CD4-positive, alpha-beta T cell (primary cell): ENCODE measurements at regions not wholly inside any gene's neighbourhood (a gene's known extent, or its start where the extent isn't known, plus 50 kb on each side); places are given as distances from the start of the nearest gene placed in this dataset.
"Not testable (repeated sequence)": the region's sequence is repeated elsewhere in the genome, so short reads cannot be mapped to it uniquely, and the experiment has no call there.

Experiments
- ATAC-seq: fragments of 200-7000 bp; cut with Tn5 transposase; one replicate; pipeline ENCODE4 v1.10.0; 2022; ENCODE audit warnings: mild to moderate bottlenecking; ENCODE audit not compliant: poor library complexity
- CTCF ChIA-PET: fragments of 350-600 bp; sonication (Branson Sonifier 250); formaldehyde crosslinking; loops from one replicate; lab custom pipeline; 2021; ENCODE audit warnings: antibody characterized with exemption, inconsistent platforms; lab: Charles Lee
- POLR2A ChIA-PET: fragments of 350-600 bp; sonication (Branson Sonifier 250); formaldehyde crosslinking; loops from one replicate; lab custom pipeline; 2021; ENCODE audit warnings: antibody characterized with exemption, inconsistent platforms; lab: Charles Lee
- DNase-seq, 14 experiments: peaks; one replicate each; pipeline ENCODE4 v3.0.0-alpha.2; 2013 to 2020; ENCODE audit warnings: mixed read lengths in 2 of 14
- H3K27ac ChIP-seq, 2 donors: one replicate each; pipeline versions ENCODE4 v1.5.1 to v1.7.0; 2013; ENCODE audit warnings: low read length in 2 of 2, low read depth in 1 of 2, mild to moderate bottlenecking in 1 of 2
- H3K27me3 ChIP-seq, 2 experiments: 1 replicate in 1 of 2; 2 replicates in 1 of 2; pipeline versions ENCODE4 v1.6.1 to v1.7.0; 2013; ENCODE audit warnings: low read length in 2 of 2, control low read depth in 1 of 2, mild to moderate bottlenecking in 1 of 2, moderate library complexity in 1 of 2; ENCODE audit not compliant: insufficient read depth in 2 of 2, control insufficient read depth in 1 of 2
- H3K36me3 ChIP-seq: one replicate; pipeline ENCODE4 v1.6.1; 2013; ENCODE audit warnings: low read length, control low read depth; ENCODE audit not compliant: insufficient read depth
- H3K4me1 ChIP-seq: one replicate; pipeline ENCODE4 v1.6.1; 2013; ENCODE audit warnings: low read length, control low read depth; ENCODE audit not compliant: insufficient read depth
- H3K4me3 ChIP-seq: one replicate; pipeline ENCODE4 v1.5.1; 2013; ENCODE audit warnings: mild to moderate bottlenecking, low read length, moderate library complexity
- H3K9me3 ChIP-seq, 2 experiments: 1 replicate in 1 of 2; 2 replicates in 1 of 2; pipeline versions ENCODE4 v1.6.1 to v1.7.0; 2013; ENCODE audit warnings: low read length in 2 of 2, mild to moderate bottlenecking in 2 of 2, control low read depth in 1 of 2, moderate library complexity in 1 of 2; ENCODE audit not compliant: control insufficient read depth in 1 of 2, insufficient read depth in 1 of 2
- H3K27ac Mint-ChIP-seq: one replicate; pipeline ENCODE4 v1.8.0; 2020; ENCODE audit warnings: mixed read lengths
- H3K27me3 Mint-ChIP-seq: one replicate; pipeline ENCODE4 v1.8.0; 2021; ENCODE audit warnings: mixed read lengths
- H3K36me3 Mint-ChIP-seq: one replicate; pipeline ENCODE4 v1.8.0; 2021; ENCODE audit warnings: low read depth, mixed read lengths
- H3K4me1 Mint-ChIP-seq: one replicate; pipeline ENCODE4 v1.8.0; 2021; ENCODE audit warnings: low read depth, mixed read lengths
- H3K4me3 Mint-ChIP-seq: one replicate; pipeline ENCODE4 v1.8.0; 2020; ENCODE audit warnings: mild to moderate bottlenecking, mixed read lengths
- H3K9me3 Mint-ChIP-seq: one replicate; pipeline ENCODE4 v1.8.0; 2020; ENCODE audit warnings: mixed read lengths
- intact Hi-C, 2 experiments: fragments of 100-400 bp; cut with DNase I in 1 of 2; cut with micrococcal nuclease in 1 of 2; formaldehyde crosslinking; loops; one replicate each; pipeline versions ENCODE4 v1.15.1 to v1.9.0; 2023 to 2025; cut with DNase I, micrococcal nuclease
- TF ChIP-seq, protein P1 (sequence below): fragments of 200-600 bp; IDR thresholded peaks from one replicate; pipeline ENCODE4 v1.8.0; 2022; ENCODE audit warnings: antibody characterized with exemption, mild to moderate bottlenecking

DNA sequence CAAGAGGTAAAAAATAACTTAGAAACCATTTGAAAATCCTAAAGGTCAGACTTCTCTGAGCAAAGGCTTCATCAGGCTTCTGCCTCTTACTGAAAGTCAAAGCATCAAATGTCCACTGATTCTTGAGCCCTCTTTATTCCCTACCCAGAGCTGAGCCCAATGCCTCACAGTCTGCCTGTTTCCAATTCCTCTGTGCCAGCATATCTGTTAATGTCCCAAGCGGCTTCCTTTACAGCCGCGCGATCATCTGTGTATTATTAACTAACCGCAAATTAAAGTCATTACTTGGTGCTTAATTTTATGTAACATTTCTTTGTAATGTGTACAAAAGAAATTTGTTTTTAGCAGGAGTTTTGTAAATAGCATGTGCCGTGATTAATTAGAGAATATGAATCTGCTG, 418.8 kb upstream of the HNRNPA3 start:
- no peak overlapping the region for H3K4me3 Mint-ChIP-seq
- H3K9me3 Mint-ChIP-seq: no peaks in the 10 kb centered on the region
- Histone ChIP-seq H3K27ac (no peak overlapping the region), H3K4me3 (no peak overlapping the region), H3K36me3 (no peaks in the 10 kb centered on the region), H3K4me1 (no peaks in the 10 kb centered on the region), H3K27me3 (peaks cover 0 to 3% of the 10 kb centered on the region in 2 experiments), H3K9me3 (no peaks in the 10 kb centered on the region)
- ChIA-PET POLR2A (no interaction called here), CTCF (no interaction called here)
- H3K36me3 Mint-ChIP-seq: no peaks in the 10 kb centered on the region
- no peak overlapping the region for H3K27ac Mint-ChIP-seq
- no peaks in the 10 kb centered on the region for H3K4me1 Mint-ChIP-seq
- intact Hi-C loops: no loop called here
- peaks cover 36% of the 10 kb centered on the region for H3K27me3 Mint-ChIP-seq
- TF ChIP-seq, protein P1, sequence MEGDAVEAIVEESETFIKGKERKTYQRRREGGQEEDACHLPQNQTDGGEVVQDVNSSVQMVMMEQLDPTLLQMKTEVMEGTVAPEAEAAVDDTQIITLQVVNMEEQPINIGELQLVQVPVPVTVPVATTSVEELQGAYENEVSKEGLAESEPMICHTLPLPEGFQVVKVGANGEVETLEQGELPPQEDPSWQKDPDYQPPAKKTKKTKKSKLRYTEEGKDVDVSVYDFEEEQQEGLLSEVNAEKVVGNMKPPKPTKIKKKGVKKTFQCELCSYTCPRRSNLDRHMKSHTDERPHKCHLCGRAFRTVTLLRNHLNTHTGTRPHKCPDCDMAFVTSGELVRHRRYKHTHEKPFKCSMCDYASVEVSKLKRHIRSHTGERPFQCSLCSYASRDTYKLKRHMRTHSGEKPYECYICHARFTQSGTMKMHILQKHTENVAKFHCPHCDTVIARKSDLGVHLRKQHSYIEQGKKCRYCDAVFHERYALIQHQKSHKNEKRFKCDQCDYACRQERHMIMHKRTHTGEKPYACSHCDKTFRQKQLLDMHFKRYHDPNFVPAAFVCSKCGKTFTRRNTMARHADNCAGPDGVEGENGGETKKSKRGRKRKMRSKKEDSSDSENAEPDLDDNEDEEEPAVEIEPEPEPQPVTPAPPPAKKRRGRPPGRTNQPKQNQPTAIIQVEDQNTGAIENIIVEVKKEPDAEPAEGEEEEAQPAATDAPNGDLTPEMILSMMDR: no peak
- DNase-seq (no peak), ATAC-seq (no peak)

DNA sequence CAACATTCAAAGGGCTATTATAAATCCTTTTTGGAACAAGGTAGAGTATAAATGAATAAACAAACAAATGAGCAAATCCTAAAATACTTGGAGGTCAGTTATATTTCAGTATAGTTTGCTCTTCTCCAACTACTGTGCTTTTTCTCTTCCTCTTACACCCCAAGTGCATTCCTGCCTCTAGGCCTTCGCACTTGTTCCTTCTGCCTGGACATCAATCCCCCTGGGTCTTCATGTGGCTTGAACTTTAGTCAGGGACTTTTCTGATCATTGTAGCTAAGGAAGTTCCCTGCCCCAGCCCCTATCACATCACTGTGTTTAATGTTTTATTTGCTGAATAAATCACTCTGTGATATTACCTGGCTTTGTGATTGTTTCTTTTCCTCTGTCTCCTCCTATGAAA, 418.2 kb upstream of the HNRNPA3 start:
- ATAC-seq (no peak), DNase-seq (no peak)
- H3K27me3 ChIP-seq: peaks cover 0 to 3% of the 10 kb centered on the region in 2 experiments
- Mint-ChIP-seq H3K9me3 (no peaks in the 10 kb centered on the region), H3K4me1 (no peaks in the 10 kb centered on the region), H3K27ac (no peak overlapping the region), H3K27me3 (peaks cover 36% of the 10 kb centered on the region), H3K36me3 (no peaks in the 10 kb centered on the region), H3K4me3 (no peak overlapping the region)
- H3K4me3 ChIP-seq: no peak overlapping the region
- ChIA-PET CTCF (no interaction called here), POLR2A (no interaction called here)
- H3K36me3 ChIP-seq: no peaks in the 10 kb centered on the region
- H3K4me1 ChIP-seq: no peaks in the 10 kb centered on the region
- H3K27ac ChIP-seq: no peak overlapping the region
- no peaks in the 10 kb centered on the region for H3K9me3 ChIP-seq
- intact Hi-C loops: no loop called here
- TF ChIP-seq, protein P1: no peak

DNA sequence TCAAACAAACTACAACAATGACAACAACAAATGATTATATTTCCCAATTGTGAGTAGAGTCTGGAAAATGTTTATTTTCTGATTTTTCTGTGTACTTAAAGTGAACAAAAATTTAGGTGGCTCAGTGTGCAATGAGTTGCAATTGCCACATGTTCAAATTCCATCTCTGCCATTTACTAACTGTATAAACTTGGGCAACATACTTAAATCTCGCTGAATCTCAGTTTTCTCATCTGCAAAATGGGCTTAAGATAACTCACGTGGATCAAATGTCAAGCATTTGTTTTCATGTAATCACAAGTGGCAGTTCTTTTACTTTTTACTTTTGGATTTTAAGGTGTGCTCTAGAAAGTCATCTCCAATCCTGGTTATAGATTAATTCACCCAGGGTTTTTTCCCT, 416.8 kb upstream of the HNRNPA3 start:
- Mint-ChIP-seq H3K4me1 (no peaks in the 10 kb centered on the region), H3K27me3 (peaks cover 29% of the 10 kb centered on the region), H3K4me3 (no peak overlapping the region), H3K9me3 (no peaks in the 10 kb centered on the region), H3K36me3 (no peaks in the 10 kb centered on the region), H3K27ac (no peak overlapping the region)
- TF ChIP-seq, protein P1: no peak
- ChIA-PET CTCF (no interaction called here), POLR2A (no interaction called here)
- Histone ChIP-seq H3K4me3 (no peak overlapping the region), H3K27ac (no peak overlapping the region), H3K36me3 (no peaks in the 10 kb centered on the region), H3K27me3 (no peaks in the 10 kb centered on the region), H3K4me1 (no peaks in the 10 kb centered on the region), H3K9me3 (no peaks in the 10 kb centered on the region)
- no peak for ATAC-seq
- intact Hi-C loops: no loop called here
- no peak for DNase-seq

DNA sequence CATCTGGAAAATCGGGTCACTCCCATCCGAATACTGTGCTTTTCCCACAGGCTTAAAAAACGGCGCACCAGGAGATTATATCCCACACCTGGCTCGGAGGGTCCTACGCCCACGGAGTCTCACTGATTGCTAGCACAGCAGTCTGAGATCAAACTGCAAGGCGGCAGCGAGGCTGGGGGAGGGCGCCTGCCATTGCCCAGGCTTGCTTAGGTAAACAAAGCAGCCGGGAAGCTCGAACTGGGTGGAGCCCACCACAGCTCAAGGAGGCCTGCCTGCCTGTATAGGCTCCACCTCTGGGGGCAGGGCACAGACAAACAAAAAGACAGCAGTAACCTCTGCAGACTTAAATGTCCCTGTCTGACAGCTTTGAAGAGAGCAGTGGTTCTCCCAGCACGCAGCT, 415.9 kb upstream of the HNRNPA3 start:
- H3K4me1 Mint-ChIP-seq, H3K4me3 Mint-ChIP-seq, CTCF ChIA-PET, H3K27ac Mint-ChIP-seq, H3K9me3 Mint-ChIP-seq, DNase-seq, POLR2A ChIA-PET, H3K4me1 ChIP-seq, ATAC-seq, intact Hi-C loops, H3K36me3 Mint-ChIP-seq, H3K27me3 ChIP-seq, H3K27ac ChIP-seq, H3K9me3 ChIP-seq, H3K36me3 ChIP-seq, H3K4me3 ChIP-seq: not testable (repeated sequence)
- peaks cover 20% of the 10 kb centered on the region for H3K27me3 Mint-ChIP-seq
